Neural progenitor cell (in vitro differentiated cells): ENCODE measurements at regions not wholly inside any gene's neighbourhood (a gene's known extent, or its start where the extent isn't known, plus 50 kb on each side); places are given as distances from the start of the nearest gene placed in this dataset.
A peak's percentile ranks its signal among the peaks of the same experiment; 100 is the strongest.

Experiments
- DNase-seq: peaks from one replicate; pipeline ENCODE4 v3.0.0-alpha.2; 2016; ENCODE audit warnings: low spot score
- H2AFZ ChIP-seq: fragments of 200-600 bp; sonication (generic); replicated peaks from 2 replicates; pipeline ENCODE4 v1.6.1; 2016; ENCODE audit warnings: antibody characterized with exemption
- H3F3A ChIP-seq: fragments of 200-600 bp; sonication (generic); 2 replicates; pipeline ENCODE4 v1.6.1; 2016; ENCODE audit warnings: antibody characterized with exemption, low read depth
- H3K27ac ChIP-seq: fragments of 200-600 bp; sonication (generic); 2 replicates; pipeline ENCODE4 v1.5.1; 2016; ENCODE audit warnings: mild to moderate bottlenecking
- H3K27me3 ChIP-seq: fragments of 200-600 bp; sonication (generic); 2 replicates; pipeline ENCODE4 v1.6.1; 2016; ENCODE audit warnings: mild to moderate bottlenecking, moderate library complexity
- H3K36me3 ChIP-seq: fragments of 200-600 bp; sonication (generic); 2 replicates; pipeline ENCODE4 v1.5.1; 2016
- H3K4me1 ChIP-seq: fragments of 200-600 bp; sonication (generic); 2 replicates; pipeline ENCODE4 v1.6.1; 2016; ENCODE audit warnings: mixed run types
- H3K4me2 ChIP-seq: fragments of 200-600 bp; sonication (generic); 2 replicates; pipeline ENCODE4 v1.6.1; 2016
- H3K4me3 ChIP-seq: fragments of 200-600 bp; sonication (generic); 2 replicates; pipeline ENCODE4 v1.5.1; 2016
- H3K79me2 ChIP-seq: fragments of 200-600 bp; sonication (generic); 2 replicates; pipeline ENCODE4 v1.6.1; 2016; ENCODE audit warnings: low read depth
- H3K9ac ChIP-seq: fragments of 200-600 bp; sonication (generic); 2 replicates; pipeline ENCODE4 v1.6.1; 2016
- H3K9me3 ChIP-seq: fragments of 200-600 bp; sonication (generic); 2 replicates; pipeline ENCODE4 v1.5.1; 2016; ENCODE audit warnings: low read depth
- H4K20me1 ChIP-seq: fragments of 200-600 bp; sonication (generic); 2 replicates; pipeline ENCODE4 v1.6.1; 2016; ENCODE audit warnings: low read depth
- H3K27ac Mint-ChIP-seq: 3 replicates; pipeline ENCODE4 v1.8.0; 2021; ENCODE audit warnings: mixed read lengths
- H3K27me3 Mint-ChIP-seq: 2 replicates; pipeline ENCODE4 v1.8.0; 2022; ENCODE audit warnings: low read depth, mild to moderate bottlenecking, inconsistent platforms, moderate library complexity, mixed read lengths; ENCODE audit not compliant: insufficient read depth
- H3K36me3 Mint-ChIP-seq: 3 replicates; pipeline ENCODE4 v1.8.0; 2021; ENCODE audit warnings: mixed read lengths
- H3K4me1 Mint-ChIP-seq: 3 replicates; pipeline ENCODE4 v1.8.0; 2021; ENCODE audit warnings: mixed read lengths
- H3K4me3 Mint-ChIP-seq: 3 replicates; pipeline ENCODE4 v1.8.0; 2021; ENCODE audit warnings: mild to moderate bottlenecking, moderate library complexity, mixed read lengths
- H3K9me3 Mint-ChIP-seq: 3 replicates; pipeline ENCODE4 v1.8.0; 2020; ENCODE audit warnings: mixed read lengths
- EZH2 ChIP-seq: fragments of 200-600 bp; sonication (generic); IDR thresholded peaks from 2 replicates; pipeline ENCODE4 v1.6.1; 2017; ENCODE audit warnings: antibody characterized with exemption, mild to moderate bottlenecking, moderate library complexity
- EZH2phosphoT487 ChIP-seq: fragments of 200-600 bp; sonication (generic); IDR thresholded peaks from 2 replicates; pipeline ENCODE4 v1.6.1; 2017; ENCODE audit warnings: antibody characterized with exemption
- TF ChIP-seq, protein P1 (sequence below): fragments of 200-600 bp; sonication (generic); IDR thresholded peaks from 2 replicates; pipeline ENCODE4 v1.5.1; 2017; ENCODE audit warnings: antibody characterized with exemption, mild to moderate bottlenecking

DNA sequence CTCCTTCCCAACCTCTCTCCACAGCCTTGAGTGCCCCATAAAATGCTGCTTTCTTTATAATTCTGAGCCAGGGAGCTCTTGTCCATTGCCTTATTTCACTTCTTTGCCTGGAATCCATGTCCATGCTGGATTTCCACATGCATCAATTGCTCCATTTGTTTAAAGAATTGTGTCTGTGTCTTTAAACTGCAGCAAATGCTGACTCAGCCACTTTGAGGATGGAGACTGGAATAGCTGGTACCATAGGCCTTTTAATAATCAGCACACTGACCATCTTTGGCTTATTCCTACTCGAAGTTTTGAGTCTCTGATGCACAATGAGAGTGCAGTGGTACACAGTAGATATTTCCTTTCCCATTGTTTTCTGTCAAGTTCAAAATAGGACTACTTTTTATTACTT lies 318.8 kb downstream of the LRIG3 start:
- H3K9me3 Mint-ChIP-seq, result no peaks in the 10 kb centered on the region
- H3K4me3 Mint-ChIP-seq, result no peak overlapping the region

DNA sequence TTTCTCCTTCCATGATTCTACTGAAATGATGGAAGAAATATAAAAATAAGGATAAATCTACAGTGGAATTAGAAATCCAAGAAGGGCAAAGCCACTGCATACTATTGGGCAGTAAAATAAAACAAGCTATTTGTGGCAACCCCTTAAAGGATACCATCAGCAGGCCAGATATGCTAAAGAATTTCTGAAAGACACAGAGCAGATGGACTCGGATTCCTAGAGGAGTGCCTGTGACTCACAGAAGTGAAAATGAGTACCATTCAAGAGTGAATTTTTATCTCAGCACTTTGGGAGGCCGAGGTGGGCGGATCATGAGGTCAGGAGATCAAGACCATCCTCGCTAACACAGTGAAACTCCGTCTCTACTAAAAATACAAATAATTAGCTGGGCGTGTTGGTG lies 318.1 kb downstream of the LRIG3 start:
- TF ChIP-seq EZH2 (no peak), EZH2phosphoT487 (no peak)
- TF ChIP-seq, protein P1, sequence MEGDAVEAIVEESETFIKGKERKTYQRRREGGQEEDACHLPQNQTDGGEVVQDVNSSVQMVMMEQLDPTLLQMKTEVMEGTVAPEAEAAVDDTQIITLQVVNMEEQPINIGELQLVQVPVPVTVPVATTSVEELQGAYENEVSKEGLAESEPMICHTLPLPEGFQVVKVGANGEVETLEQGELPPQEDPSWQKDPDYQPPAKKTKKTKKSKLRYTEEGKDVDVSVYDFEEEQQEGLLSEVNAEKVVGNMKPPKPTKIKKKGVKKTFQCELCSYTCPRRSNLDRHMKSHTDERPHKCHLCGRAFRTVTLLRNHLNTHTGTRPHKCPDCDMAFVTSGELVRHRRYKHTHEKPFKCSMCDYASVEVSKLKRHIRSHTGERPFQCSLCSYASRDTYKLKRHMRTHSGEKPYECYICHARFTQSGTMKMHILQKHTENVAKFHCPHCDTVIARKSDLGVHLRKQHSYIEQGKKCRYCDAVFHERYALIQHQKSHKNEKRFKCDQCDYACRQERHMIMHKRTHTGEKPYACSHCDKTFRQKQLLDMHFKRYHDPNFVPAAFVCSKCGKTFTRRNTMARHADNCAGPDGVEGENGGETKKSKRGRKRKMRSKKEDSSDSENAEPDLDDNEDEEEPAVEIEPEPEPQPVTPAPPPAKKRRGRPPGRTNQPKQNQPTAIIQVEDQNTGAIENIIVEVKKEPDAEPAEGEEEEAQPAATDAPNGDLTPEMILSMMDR, result no peak
- Histone ChIP-seq H3K4me2 (no peak overlapping the region), H3K27ac (no peak overlapping the region), H3K9me3 (no peaks in the 10 kb centered on the region), H3K36me3 (no peaks in the 10 kb centered on the region), H4K20me1 (no peaks in the 10 kb centered on the region), H3F3A (no peaks in the 10 kb centered on the region), H3K27me3 (no peaks in the 10 kb centered on the region), H3K4me3 (no peak overlapping the region), H3K79me2 (no peaks in the 10 kb centered on the region), H3K9ac (no peak overlapping the region), H3K4me1 (no peaks in the 10 kb centered on the region), H2AFZ (no peak overlapping the region)
- Mint-ChIP-seq H3K36me3 (no peaks in the 10 kb centered on the region), H3K4me1 (no peaks in the 10 kb centered on the region), H3K27ac (no peak overlapping the region), H3K27me3 (no peaks in the 10 kb centered on the region), H3K4me3 (no peak overlapping the region), H3K9me3 (no peaks in the 10 kb centered on the region)
- DNase-seq, result no peak

More for the DNA sequence above, 318.8 kb downstream of the LRIG3 start:
- H3K9me3 ChIP-seq, result no peaks in the 10 kb centered on the region
- no peak for DNase-seq
- no peaks in the 10 kb centered on the region for H3K36me3 ChIP-seq
- H3K9ac ChIP-seq, result no peak overlapping the region
- H3K4me2 ChIP-seq, result no peak overlapping the region
- Mint-ChIP-seq H3K27ac (no peak overlapping the region), H3K27me3 (no peaks in the 10 kb centered on the region), H3K4me1 (no peaks in the 10 kb centered on the region), H3K36me3 (no peaks in the 10 kb centered on the region)
- no peaks in the 10 kb centered on the region for H3F3A ChIP-seq
- no peak overlapping the region for H3K27ac ChIP-seq
- H4K20me1 ChIP-seq, result no peaks in the 10 kb centered on the region
- no peak overlapping the region for H3K4me3 ChIP-seq
- TF ChIP-seq EZH2phosphoT487 (no peak), EZH2 (no peak)
- H2AFZ ChIP-seq, result peak overlapping the region; percentile 42
- no peaks in the 10 kb centered on the region for H3K4me1 ChIP-seq
- no peaks in the 10 kb centered on the region for H3K27me3 ChIP-seq
- H3K79me2 ChIP-seq, result no peaks in the 10 kb centered on the region

DNA sequence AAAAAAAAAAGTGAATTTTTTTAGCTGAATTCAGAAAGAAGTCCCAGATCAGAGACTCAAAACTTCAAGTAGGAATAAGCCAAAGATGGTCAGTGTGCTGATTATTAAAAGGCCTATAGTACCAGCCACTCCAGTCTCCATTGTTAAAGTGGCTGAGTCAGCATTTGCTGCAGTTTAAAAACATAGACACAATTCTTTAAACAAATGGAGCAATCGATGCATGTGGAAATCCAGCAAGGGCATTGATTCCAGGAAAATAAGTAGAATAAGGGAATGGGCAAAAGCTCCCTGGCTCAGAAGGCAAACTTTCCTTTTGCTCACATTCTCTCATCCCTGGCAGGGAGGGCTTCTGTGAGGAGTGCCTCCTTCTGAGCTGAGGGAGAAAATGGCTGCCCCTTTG lies 317.6 kb downstream of the LRIG3 start:
- H3F3A ChIP-seq, result no peaks in the 10 kb centered on the region
- H3K4me1 ChIP-seq, result no peaks in the 10 kb centered on the region
- H3K36me3 ChIP-seq, result no peaks in the 10 kb centered on the region
- Mint-ChIP-seq H3K27me3 (no peaks in the 10 kb centered on the region), H3K36me3 (no peaks in the 10 kb centered on the region), H3K9me3 (no peaks in the 10 kb centered on the region), H3K4me1 (no peaks in the 10 kb centered on the region), H3K4me3 (no peak overlapping the region), H3K27ac (no peak overlapping the region)
- no peaks in the 10 kb centered on the region for H3K27me3 ChIP-seq
- H3K79me2 ChIP-seq, result no peaks in the 10 kb centered on the region
- H3K4me3 ChIP-seq, result no peak overlapping the region
- H3K9ac ChIP-seq, result no peak overlapping the region
- H4K20me1 ChIP-seq, result no peaks in the 10 kb centered on the region
- no peaks in the 10 kb centered on the region for H3K9me3 ChIP-seq
- peak overlapping the region; percentile 82 for H2AFZ ChIP-seq
- H3K4me2 ChIP-seq, result no peak overlapping the region
- TF ChIP-seq EZH2 (no peak), EZH2phosphoT487 (no peak)
- TF ChIP-seq, protein P1, result no peak
- no peak overlapping the region for H3K27ac ChIP-seq
- DNase-seq, result no peak

DNA sequence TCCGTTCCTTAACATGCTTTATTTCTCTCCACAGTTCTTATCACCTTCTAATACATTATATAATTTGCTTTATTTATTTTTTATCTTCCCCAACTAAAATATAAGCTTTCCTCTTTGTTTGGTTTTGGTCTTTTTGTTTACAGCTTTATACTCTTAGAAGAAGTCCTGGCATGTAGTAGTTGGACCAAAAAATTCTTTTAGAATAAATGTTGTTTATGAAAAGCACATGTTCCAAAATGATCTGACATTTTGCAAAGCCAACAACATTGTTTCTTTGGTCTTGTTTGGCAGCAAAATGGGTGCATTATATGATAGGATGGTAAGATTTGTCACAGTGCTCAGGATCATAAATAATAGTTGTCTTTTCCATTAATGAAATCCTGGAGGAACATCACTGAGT lies 312.5 kb downstream of the LRIG3 start:
- H4K20me1 ChIP-seq, result no peaks in the 10 kb centered on the region
- no peaks in the 10 kb centered on the region for H3K4me1 Mint-ChIP-seq
- TF ChIP-seq EZH2phosphoT487 (no peak), EZH2 (no peak)
- TF ChIP-seq, protein P1, result no peak
- H3K9me3 Mint-ChIP-seq, result no peaks in the 10 kb centered on the region
- no peak for DNase-seq
- no peak overlapping the region for H3K4me2 ChIP-seq
- no peak overlapping the region for H3K27ac ChIP-seq
- H3K36me3 Mint-ChIP-seq, result no peaks in the 10 kb centered on the region
- no peak overlapping the region for H3K27ac Mint-ChIP-seq
- H3K27me3 ChIP-seq, result no peaks in the 10 kb centered on the region
- no peaks in the 10 kb centered on the region for H3K9me3 ChIP-seq
- no peaks in the 10 kb centered on the region for H3F3A ChIP-seq
- H3K4me3 ChIP-seq, result no peak overlapping the region
- H3K27me3 Mint-ChIP-seq, result peaks cover 2% of the 10 kb centered on the region
- H3K36me3 ChIP-seq, result no peaks in the 10 kb centered on the region
- no peak overlapping the region for H3K4me3 Mint-ChIP-seq
- H3K79me2 ChIP-seq, result no peaks in the 10 kb centered on the region
- no peak overlapping the region for H2AFZ ChIP-seq
- H3K9ac ChIP-seq, result no peak overlapping the region
- H3K4me1 ChIP-seq, result no peaks in the 10 kb centered on the region
